GM12878 (cell line): ENCODE measurements at regions not wholly inside any gene's neighbourhood (a gene's known extent, or its start where the extent isn't known, plus 50 kb on each side); places are given as distances from the start of the nearest gene placed in this dataset.

ENCODE experiments used
- ATAC-seq: fragments of 200-7000 bp; cut with Tn5 transposase; 3 replicates; pipeline ENCODE4 v1.9.1; 2020; ENCODE audit warnings: mild to moderate bottlenecking, moderate library complexity
- BruUV-seq: library from RNA; stranded (reverse); fragments of 400-500 nt; replicated peaks from 2 replicates; lab custom pipeline; 2021; lab: Mats Ljungman, UMichigan
- CTCF ChIA-PET: fragments of 300-600 bp; sonication (Branson Sonifier 250); formaldehyde crosslinking; extraction: SDS; loops from one replicate; lab custom pipeline; 2021; ENCODE audit warnings: inconsistent platforms; lab: Yijun Ruan, JAX
- POLR2A ChIA-PET: fragments of 350-600 bp; formaldehyde crosslinking; extraction: SDS; loops from one replicate; lab custom pipeline; 2021; ENCODE audit warnings: inconsistent platforms; lab: Charles Lee
- RAD21 ChIA-PET: fragments of 300-600 bp; sonication (Branson Sonifier 250); formaldehyde crosslinking; loops from one replicate; lab custom pipeline; 2023; ENCODE audit warnings: antibody characterized with exemption; ENCODE audit not compliant: unreplicated experiment; lab: Charles Lee
- SMC1A ChIA-PET: fragments of 300-600 bp; sonication (Branson Sonifier 250); formaldehyde crosslinking; loops from one replicate; lab custom pipeline; 2023; ENCODE audit not compliant: unreplicated experiment, uncharacterized antibody; lab: Charles Lee
- DNase-seq: peaks from one replicate; pipeline ENCODE4 v3.0.0-alpha.2; 2011; ENCODE audit warnings: low read depth, low spot score
- FAIRE-seq: peaks from 3 replicates; lab custom pipeline; 2011; peaks lifted over from hg19 to GRCh38; lab: Jason Lieb, UNC
- H2AFZ ChIP-seq: 2 replicates; pipeline ENCODE4 v1.6.0; 2011; ENCODE audit warnings: low read depth, low read length, control low read depth; ENCODE audit not compliant: control insufficient read depth
- H3K27ac ChIP-seq: 2 replicates; pipeline ENCODE4 v1.5.1; 2011; ENCODE audit warnings: control low read depth; ENCODE audit not compliant: control insufficient read depth, insufficient read depth
- H3K27me3 ChIP-seq, 2 experiments: replicated peaks in 1 of 2; 2 replicates each; pipeline versions ENCODE4 v1.6.0 to v1.6.1; 2011; ENCODE audit warnings: low read length in 1 of 2; ENCODE audit not compliant: control insufficient read depth in 2 of 2, insufficient read depth in 2 of 2
- H3K36me3 ChIP-seq, 2 experiments: 2 replicates each; pipeline ENCODE4 v1.5.1; 2011; ENCODE audit warnings: low read length in 1 of 2; ENCODE audit not compliant: control insufficient read depth in 2 of 2, insufficient read depth in 2 of 2
- H3K4me1 ChIP-seq: 2 replicates; pipeline ENCODE4 v1.6.1; 2011; ENCODE audit warnings: mild to moderate bottlenecking, low read length, moderate library complexity, mixed read lengths; ENCODE audit not compliant: control insufficient read depth, insufficient read depth
- H3K4me2 ChIP-seq: 2 replicates; pipeline ENCODE4 v1.6.0; 2011; ENCODE audit warnings: control low read depth; ENCODE audit not compliant: control insufficient read depth, insufficient read depth
- H3K4me3 ChIP-seq: fragments of 200-600 bp; sonication (generic); 2 replicates; pipeline ENCODE4 v1.5.1; 2016
- H3K79me2 ChIP-seq: 2 replicates; pipeline ENCODE4 v1.6.0; 2011; ENCODE audit warnings: low read length; ENCODE audit not compliant: control insufficient read depth, insufficient read depth
- H3K9ac ChIP-seq: 2 replicates; pipeline ENCODE4 v1.8.0; 2011; ENCODE audit warnings: low read length, control low read depth, mixed read lengths; ENCODE audit not compliant: control insufficient read depth, insufficient read depth
- H3K9me3 ChIP-seq: replicated peaks from 3 replicates; pipeline ENCODE4 v1.5.1; 2011; ENCODE audit warnings: mild to moderate bottlenecking, low read length; ENCODE audit not compliant: control insufficient read depth, insufficient read depth
- H4K20me1 ChIP-seq: 2 replicates; pipeline ENCODE4 v1.6.0; 2011; ENCODE audit not compliant: control insufficient read depth, insufficient read depth
- ASH2L ChIP-seq: fragments of 300-600, 200-600 bp; sonication (generic); IDR thresholded peaks from 2 replicates; pipeline ENCODE4 v1.6.1; 2017; ENCODE audit warnings: low read depth, mild to moderate bottlenecking, borderline replicate concordance
- BACH1 ChIP-seq: fragments of 450-650 bp; IDR thresholded peaks from 2 replicates; pipeline ENCODE4 v1.6.1; 2017; ENCODE audit warnings: mild to moderate bottlenecking, borderline replicate concordance
- CBX5 ChIP-seq: sonication (generic); IDR thresholded peaks from 2 replicates; pipeline ENCODE4 v1.6.1; 2016; ENCODE audit warnings: low read depth, moderate library complexity, mild to moderate bottlenecking, inconsistent platforms
- CHD4 ChIP-seq: fragments of 200-600 bp; sonication (generic); IDR thresholded peaks from 2 replicates; pipeline ENCODE4 v1.6.1; 2016; ENCODE audit warnings: mild to moderate bottlenecking
- ETV6 ChIP-seq, 2 experiments: fragments of 450-650 bp in 1 of 2; IDR thresholded peaks in 1 of 2; conservative IDR thresholded peaks in 1 of 2; 2 replicates each; pipeline ENCODE4 v1.6.1; 2014; ENCODE audit warnings: antibody characterized with exemption in 1 of 2, borderline replicate concordance in 1 of 2, low read depth in 1 of 2, mild to moderate bottlenecking in 1 of 2, moderate library complexity in 1 of 2
- MXI1 ChIP-seq: fragments of 150-350 bp; IDR thresholded peaks from 2 replicates; pipeline ENCODE4 v1.6.1; 2011; ENCODE audit warnings: low read depth, mild to moderate bottlenecking, inconsistent platforms, low read length, improper control_type of control experiment
- NFIC ChIP-seq: IDR thresholded peaks from 2 replicates; pipeline ENCODE4 v1.6.1; 2012; ENCODE audit warnings: low read depth, mild to moderate bottlenecking, inconsistent platforms, low read length, moderate library complexity
- RELA ChIP-seq: fragments of 450-650 bp; IDR thresholded peaks from 2 replicates; pipeline ENCODE4 v1.8.0; 2014; ENCODE audit warnings: borderline replicate concordance; ENCODE audit not compliant: partially characterized antibody
- WGBS: methylation state at CpG from one replicate; pipeline ENCODE4 v1.1.6; 2016; ENCODE audit warnings: low lambda C conversion rate; ENCODE audit not compliant: insufficient replicate concordance, insufficient coverage; ENCODE audit errors: missing lambda C conversion rate; 5-methylcytosine and 5-hydroxymethylcytosine counted together
- in situ Hi-C: fragments of 300-500 bp; cut with MboI; formaldehyde crosslinking; loops from 9 replicates; pipeline ENCODE4 v1.14.3; 2018; ENCODE audit warnings: mixed read lengths
- intact Hi-C: fragments of 100-400 bp; cut with micrococcal nuclease; formaldehyde crosslinking; loops from one replicate; pipeline ENCODE4 v1.14.2; 2022; ENCODE audit not compliant: unreplicated experiment
- TF ChIP-seq, protein P1 (sequence below): fragments of 450-650 bp; IDR thresholded peaks from 2 replicates; pipeline ENCODE4 v1.6.1; 2017; ENCODE audit warnings: low read depth, mild to moderate bottlenecking, moderate library complexity
- TF ChIP-seq, protein P2 (sequence below), 3 experiments: IDR thresholded peaks in 2 of 3; conservative IDR thresholded peaks in 1 of 3; 2 replicates each; pipeline ENCODE4 v1.5.1; 2011; ENCODE audit warnings: low read depth in 3 of 3, low read length in 3 of 3, mild to moderate bottlenecking in 3 of 3, control low read depth in 2 of 3, moderate library complexity in 2 of 3, inconsistent platforms in 1 of 3, mixed read lengths in 1 of 3; ENCODE audit not compliant: control insufficient read depth in 2 of 3, insufficient read depth in 1 of 3; ENCODE audit errors: extremely low read depth in 1 of 3

DNA sequence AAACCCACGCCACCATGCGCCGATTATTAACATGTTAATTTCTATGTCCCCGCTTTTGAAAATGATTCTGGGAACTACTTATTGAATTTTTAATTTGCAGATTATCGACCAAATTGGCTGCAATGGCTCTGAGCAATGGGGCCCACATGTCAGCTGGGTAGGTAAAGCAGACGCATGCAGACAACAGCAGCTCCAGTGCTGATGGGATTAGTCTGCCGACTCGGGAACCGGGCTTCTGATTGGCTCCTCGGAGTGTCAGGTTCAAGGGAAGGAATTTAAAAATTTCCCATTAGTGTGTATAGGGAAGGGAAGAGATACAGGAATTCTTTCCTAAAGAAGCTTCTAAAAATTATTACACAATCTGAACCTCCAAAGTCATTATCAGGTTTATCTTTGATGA lies 77.4 kb upstream of the PPARGC1A start (continued):
- TF ChIP-seq, protein P1, sequence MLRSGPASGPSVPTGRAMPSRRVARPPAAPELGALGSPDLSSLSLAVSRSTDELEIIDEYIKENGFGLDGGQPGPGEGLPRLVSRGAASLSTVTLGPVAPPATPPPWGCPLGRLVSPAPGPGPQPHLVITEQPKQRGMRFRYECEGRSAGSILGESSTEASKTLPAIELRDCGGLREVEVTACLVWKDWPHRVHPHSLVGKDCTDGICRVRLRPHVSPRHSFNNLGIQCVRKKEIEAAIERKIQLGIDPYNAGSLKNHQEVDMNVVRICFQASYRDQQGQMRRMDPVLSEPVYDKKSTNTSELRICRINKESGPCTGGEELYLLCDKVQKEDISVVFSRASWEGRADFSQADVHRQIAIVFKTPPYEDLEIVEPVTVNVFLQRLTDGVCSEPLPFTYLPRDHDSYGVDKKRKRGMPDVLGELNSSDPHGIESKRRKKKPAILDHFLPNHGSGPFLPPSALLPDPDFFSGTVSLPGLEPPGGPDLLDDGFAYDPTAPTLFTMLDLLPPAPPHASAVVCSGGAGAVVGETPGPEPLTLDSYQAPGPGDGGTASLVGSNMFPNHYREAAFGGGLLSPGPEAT = no peak
- no peak for TF ChIP-seq ETV6 (conservative IDR thresholded peaks at IDR 0.05 in 1 of 2, IDR thresholded peaks at IDR 0.05 in 1 of 2; ENCODE audit: borderline replicate concordance in 1 of 2, low read depth in 1 of 2)
- TF ChIP-seq RELA = no peak
- TF ChIP-seq BACH1 = no peak
- no peak for TF ChIP-seq NFIC
- no peak for TF ChIP-seq MXI1
- TF ChIP-seq ASH2L = no peak

DNA sequence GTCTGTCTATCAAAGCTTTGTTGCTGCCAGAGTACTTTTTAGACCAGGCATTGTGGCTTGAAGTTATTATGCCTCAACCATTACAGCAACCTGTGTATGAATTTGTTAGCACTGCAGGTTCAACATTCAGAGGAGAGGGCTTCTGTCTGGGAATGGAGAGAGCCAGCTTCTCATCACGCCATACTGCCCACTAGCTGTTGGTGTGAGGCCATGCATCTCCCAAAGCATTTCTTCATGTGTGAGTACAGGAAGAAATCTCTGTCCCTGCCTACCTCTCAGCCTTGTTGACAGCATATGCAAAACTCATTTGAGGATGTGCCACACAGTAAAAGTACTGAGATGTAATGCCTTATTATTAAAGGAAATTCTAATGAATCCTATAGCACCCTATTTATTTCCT lies 76.9 kb upstream of the PPARGC1A start:
- Histone ChIP-seq H3K4me3 (no peak overlapping the region), H3K27me3 (no peaks in the 10 kb centered on the region; a peak in 1 of 4 replicates), H3K4me2 (no peak overlapping the region), H3K27ac (no peak overlapping the region), H2AFZ (no peak overlapping the region), H3K36me3 (no peaks in the 10 kb centered on the region), H4K20me1 (no peaks in the 10 kb centered on the region), H3K9ac (no peak overlapping the region), H3K4me1 (no peaks in the 10 kb centered on the region), H3K9me3 (no peaks in the 10 kb centered on the region), H3K79me2 (no peaks in the 10 kb centered on the region)
- no TSS peak for BruUV-seq
- RAD21 ChIA-PET = no interaction called here
- TF ChIP-seq, protein P2, sequence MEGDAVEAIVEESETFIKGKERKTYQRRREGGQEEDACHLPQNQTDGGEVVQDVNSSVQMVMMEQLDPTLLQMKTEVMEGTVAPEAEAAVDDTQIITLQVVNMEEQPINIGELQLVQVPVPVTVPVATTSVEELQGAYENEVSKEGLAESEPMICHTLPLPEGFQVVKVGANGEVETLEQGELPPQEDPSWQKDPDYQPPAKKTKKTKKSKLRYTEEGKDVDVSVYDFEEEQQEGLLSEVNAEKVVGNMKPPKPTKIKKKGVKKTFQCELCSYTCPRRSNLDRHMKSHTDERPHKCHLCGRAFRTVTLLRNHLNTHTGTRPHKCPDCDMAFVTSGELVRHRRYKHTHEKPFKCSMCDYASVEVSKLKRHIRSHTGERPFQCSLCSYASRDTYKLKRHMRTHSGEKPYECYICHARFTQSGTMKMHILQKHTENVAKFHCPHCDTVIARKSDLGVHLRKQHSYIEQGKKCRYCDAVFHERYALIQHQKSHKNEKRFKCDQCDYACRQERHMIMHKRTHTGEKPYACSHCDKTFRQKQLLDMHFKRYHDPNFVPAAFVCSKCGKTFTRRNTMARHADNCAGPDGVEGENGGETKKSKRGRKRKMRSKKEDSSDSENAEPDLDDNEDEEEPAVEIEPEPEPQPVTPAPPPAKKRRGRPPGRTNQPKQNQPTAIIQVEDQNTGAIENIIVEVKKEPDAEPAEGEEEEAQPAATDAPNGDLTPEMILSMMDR (IDR thresholded peaks at IDR 0.05 in 2 of 3, conservative IDR thresholded peaks at IDR 0.05 in 1 of 3; ENCODE audit: control insufficient read depth in 2 of 3, extremely low read depth in 1 of 3, insufficient read depth in 1 of 3, low read depth in 3 of 3, low read length in 3 of 3) = peak in 2 of 3 experiments; percentile 11 to 12; a peak in 1 of 6 replicates
- TF ChIP-seq CHD4 = no peak
- no peak for TF ChIP-seq CBX5
- no peak for DNase-seq
- CTCF ChIA-PET = interaction anchor here (0.8 to 1.2 kb wide), 3 partner anchors 17 to 291 kb away, joined by 3 read pairs; no protein-coding TSS in a partner anchor
- no peak for ATAC-seq
- in situ Hi-C loops (no loop called here), intact Hi-C loops (no loop called here)
- 0% methylated on average over 1 of the region's 1 CpG for WGBS
- SMC1A ChIA-PET = no interaction called here
- POLR2A ChIA-PET = no interaction called here
- no peak for FAIRE-seq
